GM19328 (cell line): ENCODE measurements at regions not wholly inside any gene's neighbourhood (a gene's known extent, or its start where the extent isn't known, plus 50 kb on each side); places are given as distances from the start of the nearest gene placed in this dataset.
"Not testable (repeated sequence)": the region's sequence is repeated elsewhere in the genome, so short reads cannot be mapped to it uniquely, and the experiment has no call there.

ENCODE experiments used
- ATAC-seq: cut with Tn5 transposase; IDR thresholded peaks from one replicate; pipeline ENCODE4 v1.9.1; 2021; ENCODE audit warnings: mild to moderate bottlenecking, moderate library complexity; ENCODE audit not compliant: unreplicated experiment

DNA sequence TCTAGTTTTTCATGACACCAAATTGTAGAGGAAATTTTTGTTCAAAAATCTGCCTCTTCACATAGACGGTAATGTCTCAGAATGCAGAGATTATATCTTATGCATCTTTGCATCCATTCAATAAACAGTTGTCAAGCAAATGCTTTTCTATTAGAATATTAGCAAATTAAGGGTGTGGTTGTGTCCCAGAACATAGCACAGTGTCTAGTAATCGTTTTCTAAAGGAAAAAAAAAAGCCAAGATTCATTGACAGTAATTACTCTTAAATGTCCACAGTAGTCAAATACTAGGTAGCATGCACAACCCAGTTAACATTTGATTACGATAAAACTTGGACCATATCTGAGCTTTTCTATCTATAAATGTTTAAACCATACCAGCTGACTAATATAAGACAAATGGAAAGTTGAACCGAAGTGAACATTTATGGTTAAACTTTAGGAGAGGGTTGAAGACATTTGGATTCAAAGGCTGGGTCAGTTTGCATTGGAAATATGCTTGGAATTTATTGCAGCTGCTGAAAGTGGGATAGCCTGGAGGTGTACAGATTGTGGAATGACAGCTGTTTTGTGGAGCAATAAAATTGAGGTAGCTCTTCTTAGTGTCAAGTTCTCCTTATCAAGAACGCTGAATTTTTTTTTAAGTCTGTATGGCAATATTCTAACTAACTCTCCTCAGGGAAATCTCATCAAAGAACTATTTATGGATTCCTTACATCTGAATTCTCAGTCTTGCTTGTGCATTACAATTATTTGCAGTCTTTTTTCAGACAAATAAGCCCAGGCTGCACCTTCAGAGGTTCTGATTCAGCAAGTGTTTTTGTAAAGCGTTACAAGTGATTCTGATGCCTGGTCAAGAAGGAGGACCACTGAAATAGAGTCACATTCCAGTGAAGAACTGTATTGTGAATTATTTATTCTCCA, 66.7 kb upstream of the ATP2B1 start:
- no peak for ATAC-seq

DNA sequence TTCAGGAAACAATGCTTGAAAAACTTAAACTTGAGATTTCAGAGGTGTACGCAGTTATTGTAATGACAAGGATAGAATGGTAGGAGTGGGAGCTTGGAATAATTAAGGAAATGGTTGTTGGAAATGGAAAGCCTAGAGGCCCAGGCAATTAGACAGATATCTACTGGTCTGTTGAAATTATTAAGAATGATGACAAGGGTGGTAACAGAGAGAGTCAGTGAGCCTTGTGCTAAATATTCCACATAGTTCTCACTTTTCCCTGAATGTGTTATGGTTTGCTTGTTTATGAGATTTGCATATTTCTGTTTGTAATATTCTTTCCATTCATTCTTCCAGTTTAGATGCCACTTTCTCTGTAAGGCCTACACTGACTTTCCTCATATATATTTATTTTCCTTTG, 66.0 kb upstream of the ATP2B1 start:
- no peak for ATAC-seq

DNA sequence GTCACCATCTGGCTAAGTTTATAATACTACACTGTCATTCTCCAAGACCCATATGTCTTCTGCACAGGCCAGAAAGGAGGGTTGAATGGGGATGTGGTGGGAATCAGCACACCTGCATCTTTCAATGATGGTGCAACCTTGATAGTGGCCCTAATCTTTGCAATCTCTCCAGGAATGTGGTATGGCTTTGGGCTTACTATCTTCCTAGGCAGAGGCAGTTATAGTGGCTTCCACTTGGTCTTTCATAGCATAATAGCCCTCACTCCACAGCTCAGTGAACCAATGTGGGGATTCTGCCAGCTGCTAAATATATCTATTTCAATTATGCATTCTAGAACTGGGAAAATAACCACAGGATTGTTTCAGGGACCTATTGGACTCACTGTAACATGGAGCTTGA, 61.8 kb upstream of the ATP2B1 start:
- no peak for ATAC-seq

DNA sequence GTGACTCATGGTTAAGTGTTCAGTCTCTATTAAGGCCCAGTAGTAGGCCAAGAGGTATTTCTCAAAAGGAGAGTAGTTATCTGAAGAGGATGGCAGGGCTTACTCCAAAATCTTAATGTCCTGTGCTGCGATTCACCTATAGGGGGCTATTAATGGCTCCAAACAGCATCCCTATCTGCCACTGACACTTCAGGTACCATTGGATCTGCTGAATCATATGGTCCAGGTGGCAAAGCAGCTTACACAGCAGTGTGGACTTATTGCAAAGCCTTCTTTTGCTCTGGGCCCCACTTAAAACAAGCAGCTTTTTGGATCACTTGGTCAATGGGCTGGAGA, 60.8 kb upstream of the ATP2B1 start:
- ATAC-seq, result no peak

DNA sequence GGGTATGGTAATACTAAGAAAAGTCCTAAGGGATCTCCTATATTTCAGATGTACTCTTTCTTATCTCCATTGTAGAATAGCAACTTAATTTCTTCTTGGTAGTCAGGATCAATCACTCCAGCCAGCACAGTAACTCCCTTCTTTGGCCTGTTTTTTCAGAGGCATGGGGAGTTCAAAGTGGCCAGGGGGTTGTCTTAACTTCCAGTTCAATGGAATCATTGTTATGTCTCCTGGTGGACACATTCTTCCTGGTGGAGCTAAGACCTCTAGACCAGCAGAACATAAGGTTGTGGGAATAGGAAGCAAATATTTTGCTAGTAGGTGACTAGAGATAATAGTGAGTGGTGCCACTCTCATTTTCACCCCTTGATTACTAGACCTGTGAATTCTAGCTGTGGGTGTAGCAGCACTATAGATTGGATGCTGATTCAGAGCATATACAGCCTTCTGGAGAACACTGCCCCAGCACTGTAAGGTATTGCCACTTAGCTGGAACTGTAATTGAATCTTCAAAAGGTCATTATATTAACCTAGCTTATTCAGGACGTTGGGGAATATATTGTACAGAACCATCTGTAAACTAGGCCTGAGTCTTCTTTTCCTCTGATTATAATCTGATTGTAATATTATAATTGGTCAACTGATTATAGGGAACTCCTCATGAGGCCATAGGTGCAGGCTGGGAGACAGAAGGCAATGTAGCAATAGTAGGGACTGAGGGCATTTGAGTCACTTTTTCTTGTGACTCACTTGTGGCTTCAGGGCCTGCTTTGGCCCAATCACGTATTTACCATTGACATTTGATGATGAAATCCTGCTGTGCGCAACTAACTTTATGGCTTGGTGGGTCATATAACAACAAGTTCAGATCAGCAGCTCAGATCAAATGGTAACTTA, 60.2 kb upstream of the ATP2B1 start:
- no peak for ATAC-seq

DNA sequence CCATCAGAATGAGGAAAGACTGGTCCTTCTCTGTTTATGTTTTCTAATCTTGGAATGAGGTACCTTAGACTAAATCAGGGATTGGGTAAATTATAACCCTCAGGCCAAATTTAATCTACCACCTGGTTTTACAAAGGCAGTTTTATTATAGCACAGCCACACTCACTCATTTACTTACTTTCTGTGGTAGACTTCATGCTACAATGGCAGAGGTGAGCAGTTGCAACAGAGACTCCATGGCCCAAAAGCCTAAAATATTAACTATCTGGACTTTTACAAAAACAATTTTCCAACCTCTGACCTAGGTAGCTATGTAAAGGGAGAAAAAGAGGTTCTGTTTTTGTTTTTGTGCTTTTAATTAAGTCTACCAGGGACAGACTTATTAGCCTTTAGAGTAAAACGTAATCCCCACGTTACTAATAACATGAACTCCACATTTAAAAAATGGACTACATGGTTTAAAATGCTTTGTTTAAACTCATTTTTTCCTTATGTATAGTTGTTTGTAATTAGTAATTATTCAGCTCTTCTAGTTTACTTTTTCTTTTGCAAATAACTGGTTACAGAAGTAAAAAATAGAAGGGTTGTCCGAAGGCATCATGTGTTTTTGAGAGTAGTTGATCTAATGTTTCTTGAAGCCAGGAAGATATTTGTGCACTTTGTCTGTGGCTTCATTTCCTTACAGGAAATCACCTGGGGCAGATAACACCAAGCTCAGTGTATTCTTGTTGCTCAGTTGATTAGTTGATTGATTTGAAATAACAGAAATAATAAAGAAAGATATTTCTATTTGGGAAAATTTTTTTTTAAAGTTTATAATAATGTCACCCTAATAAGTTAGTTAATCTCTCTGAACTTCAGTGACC, 57.6 kb upstream of the ATP2B1 start:
- ATAC-seq, result peak; percentile 85

DNA sequence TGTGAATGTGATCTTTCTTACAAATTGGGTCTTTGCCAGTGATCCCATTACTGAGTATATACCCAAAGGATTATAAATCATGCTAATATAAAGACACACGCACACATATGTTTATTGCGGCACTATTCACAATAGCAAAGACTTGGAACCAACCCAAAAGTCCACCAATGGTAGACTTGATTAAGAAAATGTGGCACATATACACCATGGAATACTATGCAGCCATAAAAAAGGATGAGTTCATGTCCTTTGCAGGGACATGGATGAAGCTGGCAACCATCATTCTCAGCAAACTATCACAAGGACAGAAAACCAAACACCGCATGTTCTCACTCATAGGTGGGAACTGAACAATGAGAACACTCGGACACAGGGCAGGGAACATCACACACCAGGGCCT, 55.5 kb upstream of the ATP2B1 start:
- ATAC-seq, result not testable (repeated sequence)

DNA sequence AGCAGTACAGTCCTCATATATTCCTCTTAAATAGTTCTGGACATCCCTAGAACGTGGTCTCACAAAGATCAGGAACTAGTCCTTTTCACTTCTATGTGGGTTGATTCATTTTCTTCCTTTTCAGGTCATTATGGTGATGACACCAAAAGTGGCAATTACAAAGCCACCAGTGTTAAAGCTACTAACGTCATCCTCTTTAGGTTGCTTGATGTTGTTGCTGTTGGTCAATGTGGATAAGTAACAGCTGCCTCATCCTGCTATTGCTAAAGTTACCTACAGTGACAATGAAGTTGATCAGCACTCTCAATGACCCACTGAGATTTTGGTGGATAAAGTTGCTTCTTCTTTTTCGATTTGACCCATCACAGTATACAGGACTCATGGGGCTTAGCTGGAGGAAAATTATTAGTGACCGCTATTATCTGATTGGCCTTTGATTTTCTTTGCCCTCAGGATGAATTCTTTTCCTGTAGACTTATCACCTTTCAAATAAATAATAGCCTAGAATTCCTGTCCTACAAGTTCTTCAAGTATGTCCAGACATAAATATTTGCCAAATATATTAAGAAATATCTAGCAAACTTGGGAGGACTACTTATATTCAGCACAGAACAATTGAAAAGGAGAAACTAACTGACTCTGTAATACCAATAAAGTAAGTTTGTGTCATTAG, 54.0 kb upstream of the ATP2B1 start:
- ATAC-seq, result no peak

DNA sequence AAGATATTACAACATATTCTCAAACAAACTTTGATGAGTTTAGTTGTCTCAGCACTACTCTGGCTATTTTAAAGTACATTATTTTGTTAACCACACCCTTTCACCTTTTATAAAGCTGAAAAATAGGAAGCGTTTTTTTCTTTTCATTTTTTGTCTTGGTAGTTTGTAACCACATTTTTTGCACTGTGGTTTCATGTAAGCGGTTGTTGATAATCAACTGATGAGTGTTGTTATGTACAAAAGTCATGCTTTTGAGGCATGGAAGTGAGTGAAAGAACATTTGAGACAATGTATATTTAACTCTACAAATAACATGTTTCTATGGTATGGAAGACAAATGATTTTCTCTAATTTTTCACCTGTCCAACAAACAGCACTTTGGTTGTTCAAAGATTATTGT, 52.1 kb upstream of the ATP2B1 start:
- no peak for ATAC-seq
